ENCODE measurements at regions not wholly inside any gene's neighbourhood (a gene's known extent, or its start where the extent isn't known, plus 50 kb on each side); places are given as distances from the start of the nearest gene placed in this dataset.

DNA sequence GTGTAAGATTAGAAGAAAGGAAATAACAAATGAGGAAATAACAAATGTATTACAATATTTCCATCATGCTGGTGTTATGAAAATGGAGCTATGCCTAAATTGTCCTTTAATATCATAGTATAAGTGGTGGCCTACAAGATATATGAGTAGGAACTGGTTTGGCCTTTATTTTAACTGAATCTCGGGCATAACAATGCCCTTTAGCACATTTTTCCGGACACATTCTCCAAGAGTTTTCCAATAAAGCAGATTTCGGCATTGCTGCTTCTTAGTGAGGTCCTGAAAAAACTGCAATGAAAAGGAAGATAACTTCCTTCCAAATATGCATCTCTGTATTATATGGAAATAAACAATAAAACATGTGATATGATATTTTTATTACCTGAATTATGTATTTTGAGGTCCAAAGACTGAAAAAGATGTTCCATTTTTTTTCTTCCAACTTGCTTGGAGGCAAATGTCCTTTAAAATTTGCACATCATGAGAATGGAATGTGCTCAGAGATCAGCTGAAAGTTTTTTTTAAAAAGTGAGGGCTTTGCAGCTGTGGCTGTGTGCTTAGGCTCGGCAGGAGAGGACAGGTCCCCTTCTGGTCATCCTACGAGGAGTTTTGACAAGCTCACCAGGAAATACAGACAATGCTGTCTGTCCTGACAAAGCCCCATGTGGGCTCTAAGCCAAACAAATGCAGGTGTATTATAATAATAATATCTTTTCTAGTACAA is 132.3 kb upstream of the RND3 start:
- H3K27ac ChIP-seq, result no peak overlapping the region
- H3K36me3 ChIP-seq, result no peaks in the 10 kb centered on the region
- no peaks in the 10 kb centered on the region for H3K4me1 ChIP-seq
- H3K27me3 ChIP-seq, result no peaks in the 10 kb centered on the region
- intact Hi-C loops (cut with DNase I), result no loop called here
- TF ChIP-seq, protein P1, sequence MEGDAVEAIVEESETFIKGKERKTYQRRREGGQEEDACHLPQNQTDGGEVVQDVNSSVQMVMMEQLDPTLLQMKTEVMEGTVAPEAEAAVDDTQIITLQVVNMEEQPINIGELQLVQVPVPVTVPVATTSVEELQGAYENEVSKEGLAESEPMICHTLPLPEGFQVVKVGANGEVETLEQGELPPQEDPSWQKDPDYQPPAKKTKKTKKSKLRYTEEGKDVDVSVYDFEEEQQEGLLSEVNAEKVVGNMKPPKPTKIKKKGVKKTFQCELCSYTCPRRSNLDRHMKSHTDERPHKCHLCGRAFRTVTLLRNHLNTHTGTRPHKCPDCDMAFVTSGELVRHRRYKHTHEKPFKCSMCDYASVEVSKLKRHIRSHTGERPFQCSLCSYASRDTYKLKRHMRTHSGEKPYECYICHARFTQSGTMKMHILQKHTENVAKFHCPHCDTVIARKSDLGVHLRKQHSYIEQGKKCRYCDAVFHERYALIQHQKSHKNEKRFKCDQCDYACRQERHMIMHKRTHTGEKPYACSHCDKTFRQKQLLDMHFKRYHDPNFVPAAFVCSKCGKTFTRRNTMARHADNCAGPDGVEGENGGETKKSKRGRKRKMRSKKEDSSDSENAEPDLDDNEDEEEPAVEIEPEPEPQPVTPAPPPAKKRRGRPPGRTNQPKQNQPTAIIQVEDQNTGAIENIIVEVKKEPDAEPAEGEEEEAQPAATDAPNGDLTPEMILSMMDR (IDR thresholded peaks at IDR 0.05), result no peak
- ATAC-seq (no peak), DNase-seq (no peak)
- no peaks in the 10 kb centered on the region for H3K9me3 ChIP-seq
- no peak overlapping the region for H3K4me3 ChIP-seq

DNA sequence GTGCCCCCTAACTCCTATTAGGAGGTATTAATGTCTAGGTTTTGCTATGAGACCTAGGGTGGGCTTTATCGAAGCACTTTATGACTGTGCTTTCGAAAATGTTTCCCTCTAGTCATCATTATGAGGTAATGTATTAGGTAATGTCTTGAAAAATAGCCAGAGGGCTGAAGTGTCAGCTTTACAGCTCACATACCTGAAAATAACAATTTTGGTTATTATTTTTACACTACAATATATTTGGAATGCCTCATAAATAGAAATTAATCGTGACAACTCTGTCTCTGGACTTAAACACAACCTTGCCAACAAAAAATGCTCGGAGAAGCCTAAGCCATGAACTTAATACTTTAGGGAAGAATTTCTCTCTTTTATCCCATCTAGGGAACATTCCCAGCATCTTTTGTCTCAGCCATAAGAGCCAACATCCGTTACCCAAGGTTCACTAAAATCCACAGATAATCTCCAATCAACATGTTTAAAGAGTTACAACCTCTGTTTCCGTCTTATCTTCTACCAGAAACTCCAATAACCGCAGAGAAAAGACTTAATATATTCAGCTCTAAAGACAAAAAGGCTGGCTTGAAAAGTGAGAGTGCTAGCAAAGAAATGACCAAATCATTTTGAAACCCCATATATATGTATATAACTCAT is 130.9 kb upstream of the RND3 start:
- TF ChIP-seq, protein P1 (IDR thresholded peaks at IDR 0.05), result no peak

DNA sequence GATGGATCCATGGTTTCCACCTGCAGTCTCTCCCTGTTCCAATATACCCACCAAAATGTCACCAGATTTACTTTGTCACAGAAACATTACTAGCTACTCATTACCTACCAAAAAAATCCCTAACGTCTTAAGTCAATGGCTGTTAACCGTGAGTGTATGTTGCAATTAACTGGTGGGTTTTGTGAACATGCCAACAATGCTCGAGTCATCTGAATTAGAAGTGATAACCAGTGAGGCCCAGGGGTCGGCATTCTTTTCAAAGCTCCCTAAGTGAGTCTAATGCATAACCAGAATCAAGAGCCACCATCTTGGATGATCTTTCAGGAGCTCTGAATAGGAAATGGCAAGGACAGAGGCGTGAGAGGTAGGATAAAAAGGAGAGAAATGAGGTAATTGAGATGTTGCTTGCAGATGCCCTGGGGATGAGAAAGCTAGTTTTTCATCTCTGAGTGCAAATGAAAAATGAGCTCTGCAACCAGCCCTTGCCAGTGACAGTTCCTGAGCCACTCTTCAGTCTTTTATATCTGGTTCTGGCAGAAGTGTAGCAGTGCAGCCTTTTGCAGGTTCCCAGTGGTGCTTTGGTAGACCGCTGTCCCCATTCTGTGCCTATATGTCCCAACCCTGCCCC is 130.0 kb upstream of the RND3 start:
- TF ChIP-seq, protein P1 (IDR thresholded peaks at IDR 0.05), result no peak
- H3K4me3 ChIP-seq, result no peak overlapping the region
- intact Hi-C loops (cut with DNase I), result no loop called here
- no peak for ATAC-seq
- no peaks in the 10 kb centered on the region for H3K9me3 ChIP-seq
- no peaks in the 10 kb centered on the region for H3K27me3 ChIP-seq
- no peak for DNase-seq
- H3K36me3 ChIP-seq, result no peaks in the 10 kb centered on the region
- H3K27ac ChIP-seq, result no peak overlapping the region
- H3K4me1 ChIP-seq, result peaks cover 5% of the 10 kb centered on the region

More for the DNA sequence above, 130.9 kb upstream of the RND3 start:
- DNase-seq (no peak), ATAC-seq (no peak)
- Histone ChIP-seq H3K27me3 (no peaks in the 10 kb centered on the region), H3K9me3 (no peaks in the 10 kb centered on the region), H3K4me3 (no peak overlapping the region), H3K27ac (no peak overlapping the region), H3K4me1 (no peaks in the 10 kb centered on the region), H3K36me3 (no peaks in the 10 kb centered on the region)
- intact Hi-C loops (cut with DNase I), result no loop called here

DNA sequence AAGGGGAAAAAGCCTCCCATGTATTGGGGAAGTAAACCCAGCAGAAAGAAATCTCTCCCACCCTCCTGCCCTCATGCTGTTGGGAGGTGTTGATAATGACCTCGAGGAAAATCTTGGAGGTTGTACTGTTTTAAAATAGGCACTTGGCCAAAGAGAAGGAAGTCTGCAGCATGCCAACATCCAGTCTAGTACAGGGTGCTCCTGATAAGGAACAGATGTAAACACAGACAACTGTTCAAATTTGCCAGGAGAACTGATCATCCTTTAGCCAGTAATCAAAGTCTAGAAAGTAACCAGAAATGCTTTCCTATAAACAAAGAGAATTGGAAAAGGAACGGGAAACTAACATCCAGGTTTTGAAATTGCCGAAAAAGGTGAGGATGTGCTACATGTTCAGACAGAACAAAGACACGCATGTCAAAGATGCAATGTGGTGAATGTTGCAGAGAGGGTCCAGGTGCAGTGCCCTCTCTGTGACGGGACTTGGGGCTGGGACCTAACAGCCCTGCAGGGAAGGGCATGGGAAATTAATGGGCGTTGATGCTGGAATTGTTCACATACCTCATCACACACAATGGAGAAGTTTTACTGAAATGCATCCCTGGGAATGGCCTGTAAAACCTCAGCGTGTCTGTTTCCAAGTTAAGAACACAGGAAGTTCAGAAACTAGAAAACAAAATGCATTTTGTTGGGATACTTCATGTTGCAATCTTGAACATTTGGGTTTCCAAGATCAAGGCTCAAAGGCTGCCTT is 125.7 kb upstream of the RND3 start:
- intact Hi-C loops (cut with DNase I), result no loop called here
- Histone ChIP-seq H3K27ac (no peak overlapping the region), H3K36me3 (no peaks in the 10 kb centered on the region), H3K27me3 (no peaks in the 10 kb centered on the region), H3K4me3 (no peak overlapping the region), H3K4me1 (peaks cover 5% of the 10 kb centered on the region), H3K9me3 (no peaks in the 10 kb centered on the region)
- DNase-seq (no peak), ATAC-seq (peak; percentile 33)
- TF ChIP-seq, protein P1 (IDR thresholded peaks at IDR 0.05), result no peak

DNA sequence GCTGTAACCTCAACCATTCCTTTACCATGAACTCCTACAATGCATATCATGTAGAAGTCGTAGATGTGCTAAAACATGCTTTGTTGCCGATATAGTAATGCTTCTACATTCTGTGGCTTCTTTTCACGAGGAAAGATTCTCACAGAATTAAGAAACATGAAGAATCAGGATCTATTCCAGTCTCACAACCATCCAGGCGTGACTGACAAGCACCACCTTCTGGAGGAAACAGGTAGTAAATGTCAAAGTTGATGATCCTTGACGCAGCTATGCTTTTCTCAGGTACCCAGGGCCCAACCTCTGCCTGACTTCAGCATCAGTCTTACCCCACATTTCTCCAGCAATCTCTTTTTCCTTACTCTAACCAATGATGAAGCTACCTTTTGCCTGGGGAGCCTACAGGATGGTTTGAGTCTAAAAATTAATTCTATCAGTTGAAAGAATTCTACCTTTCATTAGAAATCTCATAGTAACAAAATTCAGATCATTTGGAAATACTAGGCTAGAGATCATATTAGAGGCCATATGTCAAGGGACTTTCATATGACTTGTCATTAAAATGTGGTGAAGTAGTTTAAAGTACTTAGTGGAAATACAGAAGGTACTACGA is 123.3 kb upstream of the RND3 start:
- TF ChIP-seq, protein P1 (IDR thresholded peaks at IDR 0.05), result peak; percentile 45
- H3K4me3 ChIP-seq, result no peak overlapping the region
- H3K27ac ChIP-seq, result no peak overlapping the region
- no peaks in the 10 kb centered on the region for H3K27me3 ChIP-seq
- DNase-seq (no peak), ATAC-seq (peak; percentile 81)
- H3K9me3 ChIP-seq, result no peaks in the 10 kb centered on the region
- intact Hi-C loops (cut with DNase I), result no loop called here
- no peaks in the 10 kb centered on the region for H3K36me3 ChIP-seq
- peaks cover 5% of the 10 kb centered on the region for H3K4me1 ChIP-seq

All from upper lobe of right lung (tissue), 1 donor.